ENCODE measurements at regions not wholly inside any gene's neighbourhood (a gene's known extent, or its start where the extent isn't known, plus 50 kb on each side); places are given as distances from the start of the nearest gene placed in this dataset.

- TF ChIP-seq CTCF (optimal IDR thresholded peaks at IDR 0.05 in 1 of 3, IDR thresholded peaks at IDR 0.05 in 1 of 3, conservative IDR thresholded peaks at IDR 0.05 in 1 of 3; ENCODE audit: extremely low read depth in 1 of 3, insufficient read depth in 2 of 3, low read length in 3 of 3) (no peak), EZH2 (IDR thresholded peaks at IDR 0.05; ENCODE audit: low read length) (no peak)
Observed at GRCh38 chr6:21846541-21847451, 253.2 kb downstream of the SOX4 start.

Measured in keratinocyte (primary cell).